ENCODE measurements at regions not wholly inside any gene's neighbourhood (a gene's known extent, or its start where the extent isn't known, plus 50 kb on each side); places are given as distances from the start of the nearest gene placed in this dataset.
A peak's percentile ranks its signal among the peaks of the same experiment; 100 is the strongest.

GRCh38 chr3:74808506-74809275 is 194.2 kb upstream of the CNTN3 start:
- no peak for TF ChIP-seq CTCF (IDR thresholded peaks at IDR 0.05; ENCODE audit: borderline replicate concordance, extremely low read depth, insufficient read depth)
- intact Hi-C loops (cut with DNase I) = no loop called here

GRCh38 chr3:74801924-74802323 is 187.5 kb upstream of the CNTN3 start:
- no peak overlapping the region for H3K27ac ChIP-seq (ENCODE audit: low read depth in 2 of 2, low read length in 2 of 2)
- no peaks in the 10 kb centered on the region for H3K27me3 ChIP-seq (ENCODE audit: control insufficient read depth, insufficient read depth, low read length)
- TF ChIP-seq CTCF (IDR thresholded peaks at IDR 0.05; ENCODE audit: borderline replicate concordance, extremely low read depth, insufficient read depth) = no peak
- no peaks in the 10 kb centered on the region for H3K36me3 ChIP-seq (ENCODE audit: control insufficient read depth in 2 of 3, insufficient read depth in 3 of 3, low read length in 3 of 3)
- intact Hi-C loops (cut with DNase I) = no loop called here
- no peaks in the 10 kb centered on the region for H3K9me3 ChIP-seq (ENCODE audit: control insufficient read depth in 2 of 3, insufficient read depth in 1 of 3, low read length in 3 of 3)
- no peak overlapping the region for H3K9ac ChIP-seq (ENCODE audit: low read length in 3 of 3)
- H3K4me1 ChIP-seq (ENCODE audit: control insufficient read depth in 2 of 3, insufficient read depth in 2 of 3, low read depth in 1 of 3, low read length in 3 of 3) = no peaks in the 10 kb centered on the region
- FAIRE-seq = no peak
- H3K4me3 ChIP-seq (ENCODE audit: low read length in 3 of 3) = no peak overlapping the region
- DNase-seq = peak in 1 of 5 donors; percentile 2

More at GRCh38 chr3:74808506-74809275, 194.2 kb upstream of the CNTN3 start:
- H3K9ac ChIP-seq (ENCODE audit: low read length in 3 of 3) = no peak overlapping the region
- FAIRE-seq (no peak), DNase-seq (no peak)
- no peaks in the 10 kb centered on the region for H3K9me3 ChIP-seq (ENCODE audit: control insufficient read depth in 2 of 3, insufficient read depth in 1 of 3, low read length in 3 of 3)
- no peak overlapping the region for H3K27ac ChIP-seq (ENCODE audit: low read depth in 2 of 2, low read length in 2 of 2)
- H3K36me3 ChIP-seq (ENCODE audit: control insufficient read depth in 2 of 3, insufficient read depth in 3 of 3, low read length in 3 of 3) = no peaks in the 10 kb centered on the region
- H3K27me3 ChIP-seq (ENCODE audit: control insufficient read depth, insufficient read depth, low read length) = no peaks in the 10 kb centered on the region
- no peaks in the 10 kb centered on the region for H3K4me1 ChIP-seq (ENCODE audit: control insufficient read depth in 2 of 3, insufficient read depth in 2 of 3, low read depth in 1 of 3, low read length in 3 of 3)
- no peak overlapping the region for H3K4me3 ChIP-seq (ENCODE audit: low read length in 3 of 3)

GRCh38 chr3:74789111-74789510 is 174.7 kb upstream of the CNTN3 start:
- Histone ChIP-seq H3K27ac (ENCODE audit: low read depth in 2 of 2, low read length in 2 of 2) (no peak overlapping the region), H3K9ac (ENCODE audit: low read length in 3 of 3) (no peak overlapping the region), H3K36me3 (ENCODE audit: control insufficient read depth in 2 of 3, insufficient read depth in 3 of 3, low read length in 3 of 3) (no peaks in the 10 kb centered on the region), H3K27me3 (ENCODE audit: control insufficient read depth, insufficient read depth, low read length) (no peaks in the 10 kb centered on the region), H3K4me3 (ENCODE audit: low read length in 3 of 3) (no peak overlapping the region), H3K4me1 (ENCODE audit: control insufficient read depth in 2 of 3, insufficient read depth in 2 of 3, low read depth in 1 of 3, low read length in 3 of 3) (no peaks in the 10 kb centered on the region), H3K9me3 (ENCODE audit: control insufficient read depth in 2 of 3, insufficient read depth in 1 of 3, low read length in 3 of 3) (peaks cover 0 to 4% (median 0%) of the 10 kb centered on the region in 3 donors)
- no peak for DNase-seq
- no peak for FAIRE-seq
- intact Hi-C loops (cut with DNase I) = no loop called here
- TF ChIP-seq CTCF (IDR thresholded peaks at IDR 0.05; ENCODE audit: borderline replicate concordance, extremely low read depth, insufficient read depth) = no peak
